Activated T-helper 1 cell treated with anti-CD3 and anti-CD28 coated beads, Interleukin-12 subunit alpha, Interleukin-12 subunit beta, Interleukin-2, Interleukin-4 antibody, amounts not matched to agents 30 ng/mL and 10 ng/mL and 1 ng/mL, durations not matched to agents 14 hours and 24 hours and 36 hours (primary cell): ENCODE measurements at regions not wholly inside any gene's neighbourhood (a gene's known extent, or its start where the extent isn't known, plus 50 kb on each side); places are given as distances from the start of the nearest gene placed in this dataset.

Experiments used
- DNase-seq: peaks from one replicate; pipeline ENCODE4 v3.0.0; 2021; ENCODE audit warnings: low spot score
- H3K27ac Mint-ChIP-seq: one replicate; pipeline ENCODE4 v1.8.0; 2021; ENCODE audit warnings: mild to moderate bottlenecking, mixed read lengths
- H3K27me3 Mint-ChIP-seq: one replicate; pipeline ENCODE4 v1.8.0; 2022; ENCODE audit warnings: mild to moderate bottlenecking, moderate library complexity, mixed read lengths; ENCODE audit not compliant: insufficient read depth
- H3K36me3 Mint-ChIP-seq: one replicate; pipeline ENCODE4 v1.8.0; 2021; ENCODE audit warnings: low read depth, mixed read lengths
- H3K4me1 Mint-ChIP-seq: one replicate; pipeline ENCODE4 v1.8.0; 2021; ENCODE audit warnings: low read depth, mixed read lengths
- H3K4me3 Mint-ChIP-seq: one replicate; pipeline ENCODE4 v1.8.0; 2021; ENCODE audit warnings: mild to moderate bottlenecking, moderate library complexity, mixed read lengths
- H3K9me3 Mint-ChIP-seq: one replicate; pipeline ENCODE4 v1.8.0; 2021; ENCODE audit warnings: mixed read lengths
- intact Hi-C: fragments of 100-400 bp; cut with micrococcal nuclease; formaldehyde crosslinking; loops from one replicate; pipeline ENCODE4 v1.15.1; 2024

- no peak for DNase-seq
- intact Hi-C loops: no loop called here
- no peaks in the 10 kb centered on the region for H3K36me3 Mint-ChIP-seq
- H3K27me3 Mint-ChIP-seq: no peaks in the 10 kb centered on the region
- peaks cover 3% of the 10 kb centered on the region for H3K9me3 Mint-ChIP-seq
- no peak overlapping the region for H3K4me3 Mint-ChIP-seq
- no peaks in the 10 kb centered on the region for H3K4me1 Mint-ChIP-seq
- no peak overlapping the region for H3K27ac Mint-ChIP-seq
Observed at GRCh38 chr7:40935435-40935834, 767.5 kb downstream of the INHBA start.

- Mint-ChIP-seq H3K4me1 (no peaks in the 10 kb centered on the region), H3K27me3 (no peaks in the 10 kb centered on the region), H3K36me3 (no peaks in the 10 kb centered on the region), H3K9me3 (no peaks in the 10 kb centered on the region), H3K27ac (no peak overlapping the region), H3K4me3 (no peak overlapping the region)
- intact Hi-C loops: no loop called here
- DNase-seq: no peak
Observed at GRCh38 chr7:40923626-40924025, 779.3 kb downstream of the INHBA start.

GRCh38 chr7:40922316-40922670 lies 780.6 kb downstream of the INHBA start:
- Mint-ChIP-seq H3K4me1 (no peaks in the 10 kb centered on the region), H3K27ac (no peak overlapping the region), H3K9me3 (no peaks in the 10 kb centered on the region), H3K27me3 (no peaks in the 10 kb centered on the region), H3K36me3 (no peaks in the 10 kb centered on the region), H3K4me3 (no peak overlapping the region)
- DNase-seq: no peak
- intact Hi-C loops: no loop called here

GRCh38 chr7:40921589-40922315 lies 781.1 kb downstream of the INHBA start:
- Mint-ChIP-seq H3K36me3 (no peaks in the 10 kb centered on the region), H3K27ac (no peak overlapping the region), H3K4me3 (no peak overlapping the region), H3K9me3 (no peaks in the 10 kb centered on the region), H3K27me3 (no peaks in the 10 kb centered on the region), H3K4me1 (no peaks in the 10 kb centered on the region)
- DNase-seq: no peak
- intact Hi-C loops: no loop called here

- intact Hi-C loops: no loop called here
- no peak for DNase-seq
- Mint-ChIP-seq H3K27ac (no peak overlapping the region), H3K4me1 (no peaks in the 10 kb centered on the region), H3K9me3 (no peaks in the 10 kb centered on the region), H3K4me3 (no peak overlapping the region), H3K36me3 (no peaks in the 10 kb centered on the region), H3K27me3 (no peaks in the 10 kb centered on the region)
Observed at GRCh38 chr7:40918701-40919271, 784.0 kb downstream of the SUGCT start.

- Mint-ChIP-seq H3K36me3 (no peaks in the 10 kb centered on the region), H3K9me3 (no peaks in the 10 kb centered on the region), H3K4me1 (no peaks in the 10 kb centered on the region), H3K27ac (no peak overlapping the region), H3K4me3 (no peak overlapping the region), H3K27me3 (no peaks in the 10 kb centered on the region)
- intact Hi-C loops: no loop called here
- no peak for DNase-seq
Observed at GRCh38 chr7:40916813-40917212, 782.0 kb downstream of the SUGCT start.

- Mint-ChIP-seq H3K4me1 (no peaks in the 10 kb centered on the region), H3K9me3 (peaks cover 5% of the 10 kb centered on the region), H3K27me3 (no peaks in the 10 kb centered on the region), H3K36me3 (no peaks in the 10 kb centered on the region), H3K27ac (no peak overlapping the region), H3K4me3 (no peak overlapping the region)
- DNase-seq: no peak
- intact Hi-C loops: no loop called here
Observed at GRCh38 chr7:40915071-40915470, 780.3 kb downstream of the SUGCT start.
